T-helper 2 cell treated with Interferon-gamma antibody and Interleukin-4, amounts not matched to agents 5 μg/mL and 100 μg/mL, for 36 hours (primary cell): ENCODE measurements at regions not wholly inside any gene's neighbourhood (a gene's known extent, or its start where the extent isn't known, plus 50 kb on each side); places are given as distances from the start of the nearest gene placed in this dataset.

Experiments
- DNase-seq: peaks from one replicate; pipeline ENCODE4 v3.0.0; 2021; ENCODE audit warnings: low spot score
- H3K27ac Mint-ChIP-seq: one replicate; pipeline ENCODE4 v1.8.0; 2021; ENCODE audit warnings: mild to moderate bottlenecking, mixed read lengths
- H3K27me3 Mint-ChIP-seq: one replicate; pipeline ENCODE4 v1.8.0; 2021; ENCODE audit warnings: low read depth, mixed read lengths
- H3K36me3 Mint-ChIP-seq: one replicate; pipeline ENCODE4 v1.8.0; 2021; ENCODE audit warnings: low read depth, mixed read lengths
- H3K4me1 Mint-ChIP-seq: one replicate; pipeline ENCODE4 v1.8.0; 2021; ENCODE audit warnings: low read depth, mixed read lengths
- H3K4me3 Mint-ChIP-seq: one replicate; pipeline ENCODE4 v1.8.0; 2022; ENCODE audit warnings: mild to moderate bottlenecking, moderate library complexity, mixed read lengths
- H3K9me3 Mint-ChIP-seq: one replicate; pipeline ENCODE4 v1.8.0; 2021; ENCODE audit warnings: mixed read lengths

GRCh38 chr16:86044881-86045590 is 146.1 kb downstream of the IRF8 start:
- H3K4me3 Mint-ChIP-seq, result no peak overlapping the region
- no peaks in the 10 kb centered on the region for H3K9me3 Mint-ChIP-seq
- H3K27ac Mint-ChIP-seq, result no peak overlapping the region
- peaks cover 5% of the 10 kb centered on the region for H3K4me1 Mint-ChIP-seq
- DNase-seq, result peak; percentile 7
- peaks cover 30% of the 10 kb centered on the region for H3K27me3 Mint-ChIP-seq
- H3K36me3 Mint-ChIP-seq, result no peaks in the 10 kb centered on the region

DNA sequence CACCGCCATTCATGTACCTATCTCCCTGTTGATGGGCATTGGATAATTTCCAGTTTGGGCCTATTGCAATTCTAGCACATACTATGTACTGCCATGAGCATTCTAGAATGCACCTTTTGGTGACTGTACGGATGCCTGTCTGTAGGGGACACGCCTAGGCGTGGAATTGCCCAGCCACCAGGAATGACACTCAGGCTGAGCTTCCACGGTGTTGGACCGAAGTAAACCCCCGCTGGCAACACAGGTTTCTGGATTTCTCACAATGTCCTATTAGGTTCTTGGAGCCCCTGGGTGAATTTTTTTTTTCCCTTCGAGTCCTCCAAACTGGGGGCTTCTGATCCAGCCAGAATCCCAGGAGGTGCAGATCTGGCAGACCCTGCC is 146.6 kb downstream of the IRF8 start:
- no peaks in the 10 kb centered on the region for H3K36me3 Mint-ChIP-seq
- H3K4me1 Mint-ChIP-seq, result peaks cover 5% of the 10 kb centered on the region
- H3K27me3 Mint-ChIP-seq, result peaks cover 30% of the 10 kb centered on the region
- H3K4me3 Mint-ChIP-seq, result no peak overlapping the region
- no peaks in the 10 kb centered on the region for H3K9me3 Mint-ChIP-seq
- no peak for DNase-seq
- no peak overlapping the region for H3K27ac Mint-ChIP-seq

GRCh38 chr16:86046026-86046425 is 147.1 kb downstream of the IRF8 start:
- Mint-ChIP-seq H3K36me3 (no peaks in the 10 kb centered on the region), H3K27me3 (peaks cover 27% of the 10 kb centered on the region), H3K4me3 (no peak overlapping the region), H3K4me1 (peaks cover 5% of the 10 kb centered on the region), H3K9me3 (no peaks in the 10 kb centered on the region), H3K27ac (no peak overlapping the region)
- DNase-seq, result no peak

GRCh38 chr16:86046667-86047270 is 147.8 kb downstream of the IRF8 start:
- H3K9me3 Mint-ChIP-seq, result no peaks in the 10 kb centered on the region
- H3K36me3 Mint-ChIP-seq, result no peaks in the 10 kb centered on the region
- no peak overlapping the region for H3K27ac Mint-ChIP-seq
- H3K27me3 Mint-ChIP-seq, result peaks cover 27% of the 10 kb centered on the region
- H3K4me1 Mint-ChIP-seq, result peaks cover 5% of the 10 kb centered on the region
- no peak overlapping the region for H3K4me3 Mint-ChIP-seq
- DNase-seq, result no peak

DNA sequence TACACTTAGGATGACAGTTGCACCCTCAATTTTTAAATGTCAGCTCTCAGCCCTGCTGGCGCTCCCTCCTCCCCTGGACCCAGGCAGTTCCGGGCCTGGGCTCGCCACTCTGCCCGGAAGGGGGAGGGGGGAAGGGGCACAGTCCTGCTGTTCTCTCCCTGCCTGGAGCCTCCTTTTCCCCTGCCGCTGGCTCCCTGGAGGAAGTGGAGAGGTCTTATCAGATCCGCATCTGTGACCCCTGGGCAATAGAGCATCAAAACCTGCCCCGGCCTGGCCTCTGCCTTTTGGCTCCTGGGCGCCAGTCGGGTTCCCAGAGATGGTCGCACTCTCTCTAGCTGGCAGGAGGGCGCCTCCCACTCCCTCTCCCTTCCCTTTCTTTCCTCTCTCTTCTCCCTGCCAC is 149.3 kb downstream of the IRF8 start:
- Mint-ChIP-seq H3K4me1 (peaks cover 5% of the 10 kb centered on the region), H3K36me3 (no peaks in the 10 kb centered on the region), H3K4me3 (no peak overlapping the region), H3K27me3 (peaks cover 23% of the 10 kb centered on the region), H3K9me3 (no peaks in the 10 kb centered on the region), H3K27ac (no peak overlapping the region)
- no peak for DNase-seq

- Mint-ChIP-seq H3K4me1 (peaks cover 5% of the 10 kb centered on the region), H3K4me3 (no peak overlapping the region), H3K9me3 (no peaks in the 10 kb centered on the region), H3K27me3 (peaks cover 23% of the 10 kb centered on the region), H3K36me3 (no peaks in the 10 kb centered on the region), H3K27ac (no peak overlapping the region)
- no peak for DNase-seq
These were observed 150.1 kb downstream of the IRF8 start for GRCh38 chr16:86048882-86049585.

DNA sequence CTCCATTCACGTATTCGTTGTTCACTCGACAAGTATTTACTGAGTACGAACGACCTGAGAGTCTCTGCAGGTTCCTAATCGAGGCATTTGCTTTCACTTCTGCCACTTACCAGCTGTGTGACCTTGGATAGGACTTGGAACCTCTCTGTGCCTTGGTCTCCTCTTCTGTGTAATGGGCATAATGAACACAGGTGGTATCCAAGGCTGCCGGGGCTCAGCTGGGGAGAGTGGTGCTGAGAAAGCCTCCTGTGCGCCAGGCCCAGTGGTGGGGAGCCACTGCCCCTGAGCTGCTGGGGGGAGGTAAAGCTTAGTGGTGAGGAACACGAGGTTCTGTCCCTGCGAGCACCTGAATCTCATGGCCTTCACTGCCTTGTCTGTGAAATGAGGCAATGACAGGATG is 150.7 kb downstream of the IRF8 start:
- H3K4me1 Mint-ChIP-seq, result peaks cover 5% of the 10 kb centered on the region
- H3K4me3 Mint-ChIP-seq, result no peak overlapping the region
- DNase-seq, result no peak
- no peaks in the 10 kb centered on the region for H3K9me3 Mint-ChIP-seq
- no peak overlapping the region for H3K27ac Mint-ChIP-seq
- no peaks in the 10 kb centered on the region for H3K36me3 Mint-ChIP-seq
- peaks cover 23% of the 10 kb centered on the region for H3K27me3 Mint-ChIP-seq

- H3K27ac Mint-ChIP-seq, result no peak overlapping the region
- H3K4me3 Mint-ChIP-seq, result no peak overlapping the region
- H3K36me3 Mint-ChIP-seq, result no peaks in the 10 kb centered on the region
- no peak for DNase-seq
- peaks cover 26% of the 10 kb centered on the region for H3K27me3 Mint-ChIP-seq
- H3K9me3 Mint-ChIP-seq, result no peaks in the 10 kb centered on the region
- H3K4me1 Mint-ChIP-seq, result peaks cover 4% of the 10 kb centered on the region
These were observed 151.1 kb downstream of the IRF8 start for GRCh38 chr16:86050111-86050510.

DNA sequence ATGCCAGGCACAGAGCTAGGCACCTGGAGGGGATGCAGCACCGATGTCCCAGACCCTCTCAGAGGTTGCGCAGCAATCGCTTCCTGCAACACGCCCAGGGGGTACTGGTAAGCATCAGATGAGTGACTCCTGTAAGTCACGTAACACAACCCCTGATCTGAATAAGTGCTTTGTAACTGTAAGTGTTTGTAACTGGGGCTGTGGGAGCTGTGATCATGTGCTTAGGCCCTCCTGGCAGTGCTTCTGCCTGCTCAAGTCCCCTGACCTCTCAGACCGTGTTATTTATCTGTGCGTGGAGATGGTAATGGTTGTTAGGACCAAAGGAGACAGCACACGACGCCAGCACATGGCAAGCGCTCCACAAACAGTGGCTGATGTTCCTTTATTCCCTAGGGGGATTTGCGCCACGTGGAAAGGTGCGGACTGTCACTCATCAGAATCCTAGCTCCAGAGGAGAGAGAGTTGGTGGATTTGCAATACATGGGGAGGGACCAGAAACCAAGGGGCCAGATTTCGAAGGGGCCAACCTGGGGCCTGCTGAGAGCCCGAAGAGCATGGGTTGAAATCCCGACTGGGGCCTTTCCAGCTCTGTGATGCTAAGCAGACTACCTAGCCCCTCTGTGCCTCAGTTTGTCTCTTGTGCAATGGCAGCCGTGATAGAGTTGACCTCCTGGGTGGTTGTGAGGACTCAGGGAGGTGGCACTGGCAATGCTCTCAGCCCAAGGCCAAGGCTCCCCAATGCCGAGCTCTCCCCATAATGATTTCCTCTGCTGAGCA is 151.8 kb downstream of the IRF8 start:
- Mint-ChIP-seq H3K27me3 (peaks cover 26% of the 10 kb centered on the region), H3K4me1 (no peaks in the 10 kb centered on the region)

DNA sequence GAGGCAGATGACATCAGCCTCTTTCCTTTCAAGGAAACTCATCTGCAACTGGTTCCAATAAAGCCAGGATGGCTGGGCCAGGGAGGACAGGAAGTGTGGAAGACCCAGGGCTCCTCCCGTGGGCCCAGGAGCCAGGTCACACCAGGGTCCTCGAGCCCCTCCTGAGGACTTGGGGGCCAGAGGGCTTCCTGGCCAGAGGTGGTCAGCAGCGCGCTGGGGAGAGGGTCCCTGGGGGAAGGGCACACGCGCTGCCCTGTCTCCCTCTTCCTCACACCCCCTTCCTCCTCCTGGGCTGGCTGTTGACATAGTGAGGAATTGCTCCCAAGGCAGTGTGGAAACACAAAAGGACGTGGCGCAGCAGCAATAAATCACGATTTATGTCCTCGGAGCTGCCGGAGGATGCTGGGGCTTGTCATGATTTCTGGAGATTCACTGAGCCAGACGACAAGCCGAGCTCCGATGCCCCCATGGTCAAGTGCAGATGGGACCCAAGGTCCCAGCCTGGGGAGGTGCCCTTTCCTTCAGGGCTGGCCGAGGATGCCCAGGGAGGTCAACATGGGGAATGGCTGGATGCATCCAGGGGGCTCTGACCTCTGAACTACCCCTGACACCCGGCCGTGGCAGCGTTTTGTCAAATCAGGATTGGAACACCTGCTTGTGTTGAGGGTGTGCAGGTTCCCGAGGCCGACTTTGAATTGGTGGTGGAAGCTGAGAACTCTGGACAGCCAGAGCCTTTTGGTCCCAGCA is 152.6 kb downstream of the IRF8 start:
- H3K36me3 Mint-ChIP-seq, result no peaks in the 10 kb centered on the region

More for the DNA sequence above, 151.8 kb downstream of the IRF8 start:
- no peaks in the 10 kb centered on the region for H3K36me3 Mint-ChIP-seq
- H3K27ac Mint-ChIP-seq, result no peak overlapping the region
- DNase-seq, result no peak
- H3K4me3 Mint-ChIP-seq, result no peak overlapping the region
- no peaks in the 10 kb centered on the region for H3K9me3 Mint-ChIP-seq

GRCh38 chr16:86052115-86052670 is 153.2 kb downstream of the IRF8 start:
- peaks cover 14% of the 10 kb centered on the region for H3K27me3 Mint-ChIP-seq
- no peaks in the 10 kb centered on the region for H3K4me1 Mint-ChIP-seq
- no peaks in the 10 kb centered on the region for H3K36me3 Mint-ChIP-seq
- DNase-seq, result no peak
- no peaks in the 10 kb centered on the region for H3K9me3 Mint-ChIP-seq
- H3K4me3 Mint-ChIP-seq, result no peak overlapping the region
- no peak overlapping the region for H3K27ac Mint-ChIP-seq

More for the DNA sequence above, 152.6 kb downstream of the IRF8 start:
- Mint-ChIP-seq H3K9me3 (no peaks in the 10 kb centered on the region), H3K27me3 (peaks cover 20% of the 10 kb centered on the region), H3K4me1 (no peaks in the 10 kb centered on the region), H3K27ac (no peak overlapping the region), H3K4me3 (no peak overlapping the region)
- DNase-seq, result no peak

- no peaks in the 10 kb centered on the region for H3K36me3 Mint-ChIP-seq
- peaks cover 9% of the 10 kb centered on the region for H3K27me3 Mint-ChIP-seq
- DNase-seq, result no peak
- no peaks in the 10 kb centered on the region for H3K9me3 Mint-ChIP-seq
- H3K27ac Mint-ChIP-seq, result no peak overlapping the region
- H3K4me1 Mint-ChIP-seq, result no peaks in the 10 kb centered on the region
- H3K4me3 Mint-ChIP-seq, result no peak overlapping the region
These were observed 154.0 kb downstream of the IRF8 start for GRCh38 chr16:86052926-86053325.
